Neural cell (in vitro differentiated cells): ENCODE measurements at regions not wholly inside any gene's neighbourhood (a gene's known extent, or its start where the extent isn't known, plus 50 kb on each side); places are given as distances from the start of the nearest gene placed in this dataset.

Experiments
- H2AFZ ChIP-seq: fragments of 200-600, 300-800 bp; sonication (generic), shearing (Covaris generic); 2 replicates; pipeline ENCODE4 v1.6.0; 2014; ENCODE audit warnings: low read depth, mild to moderate bottlenecking, antibody characterized with exemption, low read length, moderate library complexity
- H3F3A ChIP-seq: fragments of 200-600 bp; shearing (Covaris generic); 2 replicates; pipeline ENCODE4 v1.6.1; 2016; ENCODE audit warnings: mild to moderate bottlenecking, moderate library complexity, mixed read lengths, antibody characterized with exemption, low read length; ENCODE audit not compliant: insufficient read depth, poor library complexity, severe bottlenecking
- H3K27ac ChIP-seq: fragments of 200-600, 300-800 bp; sonication (generic), shearing (Covaris generic); 2 replicates; pipeline ENCODE4 v1.5.1; 2014; ENCODE audit warnings: mild to moderate bottlenecking, low read length, moderate library complexity
- H3K27me3 ChIP-seq: fragments of 300-800, 200-600 bp; sonication (generic), shearing (Covaris generic); 2 replicates; pipeline ENCODE4 v1.6.0; 2014; ENCODE audit warnings: mild to moderate bottlenecking, low read depth, low read length, moderate library complexity; ENCODE audit not compliant: insufficient read depth
- H3K36me3 ChIP-seq: fragments of 300-800, 200-600 bp; sonication (generic), shearing (Covaris generic); 2 replicates; pipeline ENCODE4 v1.5.1; 2014; ENCODE audit warnings: mild to moderate bottlenecking, antibody characterized with exemption, low read length, moderate library complexity; ENCODE audit not compliant: insufficient read depth
- H3K4me2 ChIP-seq: fragments of 300-800, 200-600 bp; sonication (generic), shearing (Covaris generic); 2 replicates; pipeline ENCODE4 v1.6.0; 2014; ENCODE audit warnings: mild to moderate bottlenecking, low read length
- H3K4me3 ChIP-seq: fragments of 300-800, 200-600 bp; sonication (generic), shearing (Covaris generic); 2 replicates; pipeline ENCODE4 v1.5.1; 2014; ENCODE audit warnings: mild to moderate bottlenecking, low read length, moderate library complexity
- H3K79me2 ChIP-seq: fragments of 200-600 bp; shearing (Covaris generic); replicated peaks from 2 replicates; pipeline ENCODE4 v1.6.0; 2014; ENCODE audit warnings: mild to moderate bottlenecking, low read length, moderate library complexity; ENCODE audit not compliant: insufficient read depth
- H3K9ac ChIP-seq: fragments of 300-800, 200-600 bp; sonication (generic), shearing (Covaris generic); 2 replicates; pipeline ENCODE4 v1.6.1; 2016; ENCODE audit warnings: mild to moderate bottlenecking, low read length, mixed read lengths
- H3K9me2 ChIP-seq: fragments of 200-600 bp; shearing (Covaris generic); 2 replicates; pipeline ENCODE4 v1.6.1; 2016; ENCODE audit warnings: mild to moderate bottlenecking, low read length, mixed read lengths; ENCODE audit not compliant: insufficient read depth
- H3K9me3 ChIP-seq: fragments of 200-600, 300-800 bp; sonication (generic), shearing (Covaris generic); 2 replicates; pipeline ENCODE4 v1.6.1; 2016; ENCODE audit warnings: mild to moderate bottlenecking, mixed run types, low read length, moderate library complexity, mixed read lengths
- H4K20me1 ChIP-seq: fragments of 200-600 bp; shearing (Covaris generic); 2 replicates; pipeline ENCODE4 v1.6.1; 2016; ENCODE audit warnings: mild to moderate bottlenecking, mixed run types; ENCODE audit not compliant: insufficient read depth
- EP300 ChIP-seq: fragments of 450-650 bp; conservative IDR thresholded peaks from 2 replicates; pipeline ENCODE4 v1.6.1; 2014; ENCODE audit warnings: antibody characterized with exemption, mild to moderate bottlenecking, moderate library complexity; ENCODE audit not compliant: poor library complexity, severe bottlenecking
- EZH2 ChIP-seq: fragments of 200-600, 300-800 bp; shearing (Covaris generic), sonication (generic); IDR thresholded peaks from 2 replicates; pipeline ENCODE4 v1.6.1; 2014; ENCODE audit warnings: antibody characterized with exemption, low read length, borderline replicate concordance, mild to moderate bottlenecking; ENCODE audit not compliant: insufficient read depth, poor library complexity, severe bottlenecking
- MXI1 ChIP-seq: fragments of 450-650 bp; conservative IDR thresholded peaks from 2 replicates; pipeline ENCODE4 v1.6.1; 2014; ENCODE audit warnings: antibody characterized with exemption, mild to moderate bottlenecking; ENCODE audit not compliant: poor library complexity, severe bottlenecking
- POLR2AphosphoS5 ChIP-seq: IDR thresholded peaks from 2 replicates; pipeline ENCODE4 v1.6.1; 2012
- RAD21 ChIP-seq: fragments of 450-650 bp; conservative IDR thresholded peaks from 2 replicates; pipeline ENCODE4 v1.6.1; 2014; ENCODE audit warnings: antibody characterized with exemption, mild to moderate bottlenecking, moderate library complexity
- SMC3 ChIP-seq: fragments of 450-650 bp; conservative IDR thresholded peaks from 2 replicates; pipeline ENCODE4 v1.6.1; 2014; ENCODE audit warnings: antibody characterized with exemption, mild to moderate bottlenecking, moderate library complexity; ENCODE audit not compliant: poor library complexity
- TAF1 ChIP-seq: IDR thresholded peaks from 2 replicates; pipeline ENCODE4 v1.6.1; 2012; ENCODE audit warnings: low read depth
- TF ChIP-seq, protein P1 (sequence below): IDR thresholded peaks from 2 replicates; pipeline ENCODE4 v1.6.1; 2012; ENCODE audit warnings: borderline replicate concordance
- TF ChIP-seq, protein P2 (sequence below): fragments of 450-650 bp; IDR thresholded peaks from 2 replicates; pipeline ENCODE4 v1.5.1; 2014; ENCODE audit warnings: antibody characterized with exemption, mild to moderate bottlenecking, moderate library complexity; ENCODE audit not compliant: poor library complexity, severe bottlenecking

DNA sequence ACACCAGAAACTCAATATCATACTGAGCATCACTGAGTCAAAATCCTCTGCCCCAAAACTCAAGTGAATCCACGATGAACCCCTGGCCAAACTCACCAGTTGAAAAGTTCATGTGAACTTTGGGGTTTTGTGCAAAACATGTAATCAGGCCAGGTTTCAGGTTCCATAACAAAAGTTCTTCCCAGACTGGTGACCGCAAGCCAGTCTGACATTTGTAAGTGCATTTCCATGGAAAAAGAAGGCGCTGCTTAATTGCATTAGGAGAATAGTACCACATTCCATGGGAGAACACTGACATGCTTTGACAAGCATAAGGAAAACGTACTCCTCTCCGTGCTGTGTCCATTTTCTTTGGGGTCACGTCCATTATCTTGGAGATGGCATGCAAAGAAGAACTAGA is 567.0 kb downstream of the BNC2 start:
- Histone ChIP-seq H3K27ac (no peak overlapping the region), H3K4me2 (no peak overlapping the region), H3K79me2 (no peaks in the 10 kb centered on the region), H3K27me3 (no peaks in the 10 kb centered on the region), H3K9ac (no peak overlapping the region), H2AFZ (no peak overlapping the region), H3K9me2 (no peaks in the 10 kb centered on the region), H3K9me3 (no peaks in the 10 kb centered on the region), H3K4me3 (no peak overlapping the region), H3F3A (no peaks in the 10 kb centered on the region), H3K36me3 (no peaks in the 10 kb centered on the region), H4K20me1 (no peaks in the 10 kb centered on the region)
- TF ChIP-seq SMC3 (no peak), EZH2 (no peak), EP300 (no peak), TAF1 (no peak), POLR2AphosphoS5 (no peak), RAD21 (no peak), MXI1 (no peak)
- TF ChIP-seq, protein P1, sequence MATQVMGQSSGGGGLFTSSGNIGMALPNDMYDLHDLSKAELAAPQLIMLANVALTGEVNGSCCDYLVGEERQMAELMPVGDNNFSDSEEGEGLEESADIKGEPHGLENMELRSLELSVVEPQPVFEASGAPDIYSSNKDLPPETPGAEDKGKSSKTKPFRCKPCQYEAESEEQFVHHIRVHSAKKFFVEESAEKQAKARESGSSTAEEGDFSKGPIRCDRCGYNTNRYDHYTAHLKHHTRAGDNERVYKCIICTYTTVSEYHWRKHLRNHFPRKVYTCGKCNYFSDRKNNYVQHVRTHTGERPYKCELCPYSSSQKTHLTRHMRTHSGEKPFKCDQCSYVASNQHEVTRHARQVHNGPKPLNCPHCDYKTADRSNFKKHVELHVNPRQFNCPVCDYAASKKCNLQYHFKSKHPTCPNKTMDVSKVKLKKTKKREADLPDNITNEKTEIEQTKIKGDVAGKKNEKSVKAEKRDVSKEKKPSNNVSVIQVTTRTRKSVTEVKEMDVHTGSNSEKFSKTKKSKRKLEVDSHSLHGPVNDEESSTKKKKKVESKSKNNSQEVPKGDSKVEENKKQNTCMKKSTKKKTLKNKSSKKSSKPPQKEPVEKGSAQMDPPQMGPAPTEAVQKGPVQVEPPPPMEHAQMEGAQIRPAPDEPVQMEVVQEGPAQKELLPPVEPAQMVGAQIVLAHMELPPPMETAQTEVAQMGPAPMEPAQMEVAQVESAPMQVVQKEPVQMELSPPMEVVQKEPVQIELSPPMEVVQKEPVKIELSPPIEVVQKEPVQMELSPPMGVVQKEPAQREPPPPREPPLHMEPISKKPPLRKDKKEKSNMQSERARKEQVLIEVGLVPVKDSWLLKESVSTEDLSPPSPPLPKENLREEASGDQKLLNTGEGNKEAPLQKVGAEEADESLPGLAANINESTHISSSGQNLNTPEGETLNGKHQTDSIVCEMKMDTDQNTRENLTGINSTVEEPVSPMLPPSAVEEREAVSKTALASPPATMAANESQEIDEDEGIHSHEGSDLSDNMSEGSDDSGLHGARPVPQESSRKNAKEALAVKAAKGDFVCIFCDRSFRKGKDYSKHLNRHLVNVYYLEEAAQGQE = no peak
- TF ChIP-seq, protein P2, sequence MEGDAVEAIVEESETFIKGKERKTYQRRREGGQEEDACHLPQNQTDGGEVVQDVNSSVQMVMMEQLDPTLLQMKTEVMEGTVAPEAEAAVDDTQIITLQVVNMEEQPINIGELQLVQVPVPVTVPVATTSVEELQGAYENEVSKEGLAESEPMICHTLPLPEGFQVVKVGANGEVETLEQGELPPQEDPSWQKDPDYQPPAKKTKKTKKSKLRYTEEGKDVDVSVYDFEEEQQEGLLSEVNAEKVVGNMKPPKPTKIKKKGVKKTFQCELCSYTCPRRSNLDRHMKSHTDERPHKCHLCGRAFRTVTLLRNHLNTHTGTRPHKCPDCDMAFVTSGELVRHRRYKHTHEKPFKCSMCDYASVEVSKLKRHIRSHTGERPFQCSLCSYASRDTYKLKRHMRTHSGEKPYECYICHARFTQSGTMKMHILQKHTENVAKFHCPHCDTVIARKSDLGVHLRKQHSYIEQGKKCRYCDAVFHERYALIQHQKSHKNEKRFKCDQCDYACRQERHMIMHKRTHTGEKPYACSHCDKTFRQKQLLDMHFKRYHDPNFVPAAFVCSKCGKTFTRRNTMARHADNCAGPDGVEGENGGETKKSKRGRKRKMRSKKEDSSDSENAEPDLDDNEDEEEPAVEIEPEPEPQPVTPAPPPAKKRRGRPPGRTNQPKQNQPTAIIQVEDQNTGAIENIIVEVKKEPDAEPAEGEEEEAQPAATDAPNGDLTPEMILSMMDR = no peak

- H3K79me2 ChIP-seq = no peaks in the 10 kb centered on the region
- H3K4me3 ChIP-seq = no peak overlapping the region
- no peaks in the 10 kb centered on the region for H3K9me3 ChIP-seq
- no peak overlapping the region for H2AFZ ChIP-seq
- no peaks in the 10 kb centered on the region for H3F3A ChIP-seq
- no peaks in the 10 kb centered on the region for H3K27me3 ChIP-seq
- H3K36me3 ChIP-seq = no peaks in the 10 kb centered on the region
- TF ChIP-seq EZH2 (no peak), POLR2AphosphoS5 (no peak), EP300 (no peak), RAD21 (no peak), SMC3 (no peak), MXI1 (no peak), TAF1 (no peak)
- TF ChIP-seq, protein P1 = no peak
- TF ChIP-seq, protein P2 = no peak
- H3K9ac ChIP-seq = no peak overlapping the region
- no peak overlapping the region for H3K4me2 ChIP-seq
- H4K20me1 ChIP-seq = no peaks in the 10 kb centered on the region
- H3K27ac ChIP-seq = no peak overlapping the region
- H3K9me2 ChIP-seq = no peaks in the 10 kb centered on the region
These were observed 566.2 kb downstream of the BNC2 start for GRCh38 chr9:16304301-16304700.
